Stimulated activated CD8-positive, alpha-beta memory T cell treated with anti-CD3 and anti-CD28 coated beads, Interleukin-12 subunit alpha, Interleukin-12 subunit beta, amount 100 ng/mL, for 4 hours (primary cell): ENCODE measurements at regions not wholly inside any gene's neighbourhood (a gene's known extent, or its start where the extent isn't known, plus 50 kb on each side); places are given as distances from the start of the nearest gene placed in this dataset.

ENCODE experiments used
- DNase-seq: peaks from one replicate; pipeline ENCODE4 v3.0.0-alpha.2; 2020; ENCODE audit warnings: low read depth

DNA sequence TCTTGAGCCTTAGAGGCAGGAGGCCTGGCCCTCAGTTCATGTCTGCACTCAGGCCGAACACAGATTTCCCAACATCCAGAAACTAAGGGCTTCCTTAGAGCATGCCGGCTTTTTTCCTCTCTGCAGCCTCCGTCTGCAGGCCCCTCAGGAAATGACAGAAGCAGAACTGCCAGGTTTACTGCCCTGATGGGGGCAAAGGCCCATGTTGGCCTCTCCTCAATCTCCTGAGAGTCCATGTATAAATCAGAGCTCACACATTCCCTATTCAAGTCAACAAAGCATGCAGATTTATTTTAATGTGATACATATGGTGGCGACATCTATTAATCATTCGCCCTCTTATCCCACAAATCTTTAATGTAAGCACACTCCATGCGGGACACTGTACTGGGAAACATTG, 475.6 kb upstream of the HS6ST1 start:
- DNase-seq = no peak

DNA sequence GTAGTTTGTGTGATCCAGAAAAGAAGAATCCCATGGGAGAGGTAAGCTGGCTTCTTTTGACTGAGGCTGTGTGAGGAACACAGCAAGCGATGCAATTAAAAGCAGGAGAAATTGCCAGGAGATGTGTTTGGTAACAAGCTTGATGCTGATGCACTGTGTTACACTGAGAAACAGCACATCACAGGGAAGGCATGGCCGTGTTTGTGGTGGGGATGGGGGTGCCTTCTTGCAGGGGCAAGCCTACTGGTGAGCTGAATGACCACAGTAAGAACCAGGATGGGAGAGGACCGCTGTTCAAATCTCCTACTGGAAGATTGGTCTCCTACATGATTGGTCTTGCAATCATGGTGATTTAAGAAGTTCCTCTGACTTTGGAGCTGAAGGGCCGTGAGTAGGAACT, 477.7 kb upstream of the HS6ST1 start:
- DNase-seq = no peak

DNA sequence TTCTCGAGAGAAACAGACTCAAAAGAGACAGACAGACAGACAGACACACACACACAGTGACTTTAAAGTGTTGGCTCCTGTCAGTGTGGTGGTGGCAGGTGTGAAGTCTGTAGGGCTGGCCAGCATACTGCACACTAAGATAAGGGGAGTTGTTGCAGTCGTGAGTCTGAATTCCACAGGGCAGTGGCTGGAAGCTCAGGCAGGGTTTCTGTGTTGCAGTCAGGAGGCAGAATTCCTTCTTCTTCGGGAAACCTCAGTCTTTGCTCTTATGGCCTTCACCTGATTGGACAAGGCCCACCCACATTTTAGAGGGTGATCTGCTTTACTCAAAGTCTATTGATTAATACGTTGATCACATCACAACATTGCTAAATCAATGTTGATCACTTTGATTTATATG, 478.4 kb upstream of the HS6ST1 start:
- DNase-seq = no peak

DNA sequence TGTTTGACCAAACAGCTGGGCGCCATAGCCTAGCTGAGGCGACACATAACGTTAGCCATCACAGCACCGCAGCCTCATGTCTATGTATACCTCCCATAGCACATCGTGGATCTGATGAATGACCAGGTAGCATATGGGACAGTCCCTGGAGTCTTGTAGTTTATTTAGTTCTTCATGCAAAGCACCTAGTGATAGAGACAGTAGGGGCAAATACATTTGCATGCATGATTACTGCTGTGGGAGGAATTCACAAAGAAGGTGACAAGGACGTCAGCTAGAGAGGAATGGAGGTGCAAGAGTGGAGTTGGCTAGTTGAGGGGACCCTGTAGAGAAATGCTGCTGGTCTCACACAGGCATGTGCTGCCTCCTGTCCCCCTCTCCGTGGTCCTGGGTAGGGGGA, 478.9 kb upstream of the HS6ST1 start:
- no peak for DNase-seq

DNA sequence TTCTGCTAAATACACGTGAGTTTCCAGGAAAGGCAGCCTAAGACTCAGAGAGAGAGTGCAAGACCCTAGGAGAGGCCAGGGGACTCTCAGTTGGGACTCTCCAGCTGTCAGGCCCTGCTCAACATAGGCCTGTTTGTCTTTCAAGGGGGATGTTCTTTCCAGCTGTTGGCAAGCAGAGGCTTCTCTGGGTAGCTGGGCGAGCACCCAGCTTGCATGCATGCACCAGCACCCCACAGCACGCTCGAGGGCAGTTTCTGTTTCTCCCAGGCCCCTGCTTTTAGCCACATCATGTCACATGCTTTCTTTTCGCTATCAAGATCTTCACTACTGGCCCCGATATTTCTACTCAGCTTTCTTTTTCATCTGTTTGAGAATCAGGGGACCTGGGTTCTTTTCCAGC, 479.3 kb upstream of the HS6ST1 start:
- DNase-seq = no peak

DNA sequence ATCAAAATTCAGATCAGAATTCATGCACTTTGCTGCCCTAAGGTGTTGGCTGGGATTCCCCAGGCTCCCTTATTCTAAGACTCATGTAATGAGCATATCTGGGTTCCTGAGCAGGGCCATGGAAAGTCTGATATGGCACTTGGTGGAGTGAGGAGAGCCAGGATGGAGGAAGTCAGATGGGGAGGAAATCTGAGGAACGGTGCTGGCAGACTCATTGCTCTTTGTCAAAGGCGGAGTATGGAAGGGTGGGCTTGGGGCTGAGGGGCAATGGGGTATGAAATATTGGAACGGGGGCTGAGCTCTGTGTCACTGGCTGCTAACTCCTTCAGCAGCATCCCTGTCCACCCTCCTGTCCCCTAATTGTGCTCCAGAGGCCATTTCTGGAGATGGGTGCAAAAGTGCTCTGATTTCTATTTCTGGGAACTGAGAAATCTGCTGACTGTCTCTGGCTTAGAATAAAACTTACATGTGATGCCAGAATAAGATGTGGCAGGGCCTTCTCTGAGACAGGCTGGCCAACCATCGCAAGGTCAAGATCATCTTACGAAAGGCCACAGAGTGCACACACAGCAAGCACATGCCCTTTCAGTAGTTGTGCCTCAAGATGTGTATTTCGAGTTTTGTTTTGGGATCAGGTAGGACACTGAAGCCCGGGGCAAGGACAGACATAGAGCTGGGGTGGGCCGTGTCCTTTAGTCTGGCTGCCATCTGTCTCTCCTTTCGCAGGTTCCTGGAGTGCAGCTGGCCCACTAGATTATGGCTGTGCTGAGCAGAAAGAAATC, 480.0 kb upstream of the HS6ST1 start:
- DNase-seq = no peak

DNA sequence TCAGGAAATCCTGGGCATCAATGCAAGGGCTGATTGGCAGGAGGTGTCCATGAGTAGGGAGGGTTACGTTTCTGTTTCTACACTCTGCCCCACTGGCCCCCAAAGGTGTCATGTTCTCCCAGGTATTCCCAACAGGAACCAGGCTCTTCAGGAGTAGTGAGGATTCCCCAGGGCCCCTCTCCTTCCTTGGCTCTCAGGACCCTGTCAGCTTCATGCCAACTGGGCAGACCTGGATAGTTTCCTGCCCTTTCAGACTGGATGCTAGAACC, 480.6 kb upstream of the HS6ST1 start:
- DNase-seq = no peak

DNA sequence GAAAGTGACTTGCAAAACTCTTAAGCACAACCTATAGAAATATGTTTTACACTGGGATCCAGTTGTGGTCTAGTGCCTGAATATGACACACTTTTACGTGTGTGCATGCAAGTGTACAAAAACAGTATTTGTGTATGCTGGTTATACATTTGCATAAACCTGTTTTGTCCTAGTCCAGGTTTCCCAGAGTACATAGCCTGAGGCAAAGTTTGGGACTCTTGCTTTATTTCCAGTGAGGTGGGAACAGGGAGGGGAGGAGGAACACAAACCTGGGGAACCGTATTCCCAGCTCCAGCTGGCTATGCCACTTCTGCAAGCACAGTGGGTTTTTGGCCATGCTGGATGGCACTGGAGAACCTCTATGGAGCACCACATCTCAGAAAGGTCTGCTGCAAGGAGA, 481.1 kb upstream of the HS6ST1 start:
- DNase-seq = no peak

DNA sequence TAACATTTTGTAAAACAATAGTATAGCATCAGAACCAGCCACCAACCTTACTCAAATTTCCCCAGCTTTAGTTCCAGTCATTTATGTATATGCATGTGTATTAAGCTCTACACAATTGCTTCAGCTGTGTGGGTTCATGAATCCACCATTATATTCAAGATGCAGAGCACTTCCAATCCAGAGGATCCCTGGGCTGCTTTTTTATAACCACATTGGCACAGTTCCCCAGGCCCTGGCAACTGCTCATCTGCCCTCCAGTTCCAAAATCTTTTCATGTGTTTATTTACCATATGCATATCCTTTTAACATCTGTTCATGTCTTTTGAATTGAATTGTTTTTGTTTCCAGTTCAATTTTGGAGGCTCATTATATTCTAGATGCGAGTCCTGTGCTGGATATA, 482.9 kb upstream of the HS6ST1 start:
- no peak for DNase-seq

DNA sequence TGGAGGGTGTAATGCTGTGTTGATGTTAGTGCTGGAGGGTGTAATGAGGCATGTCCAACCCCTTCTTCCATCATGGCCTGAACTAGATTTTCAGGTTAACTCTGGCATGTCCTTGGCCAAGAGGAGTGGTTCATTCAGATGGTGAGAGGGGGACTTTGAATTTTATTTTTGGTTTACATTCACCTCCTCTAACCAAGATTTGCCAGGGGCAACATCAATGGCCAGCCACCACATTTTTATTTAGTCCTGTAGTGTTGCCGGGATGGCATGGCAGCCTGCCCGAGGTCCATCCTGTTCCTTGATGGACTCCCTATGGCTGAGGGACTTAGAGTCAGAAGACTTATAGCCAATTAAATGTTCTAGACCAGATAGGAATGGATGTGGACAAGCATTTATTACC, 484.6 kb upstream of the HS6ST1 start:
- DNase-seq = no peak

DNA sequence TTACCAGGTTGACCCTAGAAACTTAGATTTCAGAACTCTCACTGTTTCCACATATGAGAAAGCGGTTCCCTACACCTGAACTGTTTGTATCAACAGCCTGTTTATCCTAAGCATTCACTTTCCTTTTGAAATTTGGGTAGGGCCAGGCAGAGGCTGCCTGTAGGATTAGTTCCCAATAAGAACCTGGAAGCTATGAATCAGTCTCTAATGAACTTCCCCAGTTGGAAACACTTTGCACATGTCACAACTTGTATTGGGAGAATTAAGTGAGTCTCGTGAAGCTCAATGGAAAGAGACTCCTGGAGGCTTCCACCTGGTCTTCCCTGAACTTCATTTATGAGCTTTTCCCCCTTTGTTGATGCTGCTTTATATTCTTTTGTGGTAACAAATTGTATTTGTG, 486.6 kb upstream of the HS6ST1 start:
- no peak for DNase-seq

DNA sequence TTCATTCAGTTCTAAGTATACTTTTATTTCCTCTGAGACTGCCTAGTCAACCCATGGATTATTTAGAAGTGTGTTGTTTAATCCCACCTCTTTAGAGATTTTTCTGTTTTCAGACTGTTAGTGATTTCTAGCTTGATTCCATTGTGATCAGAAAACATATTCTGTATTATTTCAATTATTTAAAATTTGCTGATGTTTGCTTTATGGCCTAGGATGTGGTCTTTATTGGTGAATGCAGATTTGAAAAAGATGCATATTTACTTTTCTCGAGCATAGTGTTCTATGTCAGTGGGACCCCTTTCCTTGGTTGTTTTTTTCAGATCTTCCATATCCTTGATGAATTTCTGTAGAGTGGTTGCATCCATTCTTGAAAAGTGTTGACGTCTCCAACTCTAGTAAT, 487.2 kb upstream of the HS6ST1 start:
- DNase-seq = no peak

DNA sequence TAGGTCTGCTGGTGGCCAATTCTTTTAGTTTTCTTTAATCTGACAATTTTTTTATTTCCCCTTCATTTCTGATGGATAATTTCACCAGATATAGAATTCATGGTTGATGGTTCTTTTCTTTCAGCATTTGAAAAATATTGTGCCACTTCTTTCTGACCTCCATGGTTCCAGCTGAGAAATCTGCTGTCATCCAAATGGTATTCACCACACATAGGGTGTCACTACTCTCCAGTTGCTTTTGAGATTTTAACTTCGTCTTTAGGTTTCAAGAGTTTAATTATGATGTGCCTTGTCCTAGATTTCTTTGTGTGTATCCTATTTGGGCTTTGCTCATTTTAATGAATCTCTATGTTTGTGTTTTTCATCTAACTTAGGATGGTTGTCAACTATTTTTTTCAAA, 488.6 kb upstream of the HS6ST1 start:
- no peak for DNase-seq

DNA sequence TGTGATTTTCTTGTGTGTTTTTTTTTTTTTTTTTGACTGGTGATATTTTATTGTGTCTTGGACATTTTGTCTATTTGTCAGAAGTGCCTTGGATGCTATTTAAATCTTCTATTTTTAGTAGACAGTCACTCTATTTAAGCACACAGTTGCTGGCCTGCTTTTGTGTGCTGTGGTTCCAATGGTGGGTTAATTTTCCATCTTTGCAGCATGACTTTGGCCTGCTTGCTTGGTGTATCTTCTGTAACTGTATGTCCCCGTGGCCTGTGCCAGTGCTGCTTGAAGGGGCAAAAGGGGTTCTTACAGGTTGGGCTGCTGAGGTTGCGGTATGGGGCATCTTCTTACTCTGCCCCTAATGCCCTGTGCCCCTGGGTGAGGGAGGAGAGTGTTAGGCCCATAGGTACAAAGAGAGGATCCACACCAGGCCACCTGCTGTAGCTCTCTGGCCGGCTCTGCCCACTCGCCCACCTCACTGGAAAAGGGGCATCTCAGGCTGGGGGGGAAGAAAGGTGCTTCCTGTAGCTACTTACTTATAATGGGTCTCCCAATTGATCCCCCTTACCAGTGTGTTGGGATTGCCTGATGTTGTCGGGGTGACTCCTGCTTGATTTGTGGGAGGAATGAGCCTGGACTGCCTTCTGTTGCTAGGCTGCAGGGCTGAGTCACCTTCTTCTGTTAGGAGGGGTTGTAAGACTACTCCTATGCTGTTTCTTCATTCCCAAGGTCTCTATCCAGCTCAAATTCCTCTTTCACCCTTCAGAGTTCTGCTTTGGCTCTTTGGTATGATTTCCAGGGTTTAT, 490.0 kb upstream of the HS6ST1 start:
- no peak for DNase-seq

DNA sequence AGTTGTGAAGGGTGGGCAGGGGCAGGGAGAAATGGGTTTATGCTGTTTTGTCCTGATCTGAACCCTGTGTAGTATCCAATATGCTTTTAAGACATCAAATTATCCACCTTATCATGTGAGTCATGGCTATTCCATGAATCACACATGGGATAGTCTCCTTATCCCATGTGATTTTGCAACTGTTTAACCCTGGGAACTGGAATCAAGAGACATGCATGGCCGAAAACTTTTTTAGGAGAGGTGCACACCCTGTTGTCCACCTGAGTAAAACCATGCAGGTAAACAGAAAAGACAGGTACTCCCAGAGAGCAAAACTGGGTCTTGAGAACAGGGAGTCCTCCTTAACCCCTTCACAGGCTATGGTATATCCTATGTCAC, 490.6 kb upstream of the HS6ST1 start:
- DNase-seq = no peak

DNA sequence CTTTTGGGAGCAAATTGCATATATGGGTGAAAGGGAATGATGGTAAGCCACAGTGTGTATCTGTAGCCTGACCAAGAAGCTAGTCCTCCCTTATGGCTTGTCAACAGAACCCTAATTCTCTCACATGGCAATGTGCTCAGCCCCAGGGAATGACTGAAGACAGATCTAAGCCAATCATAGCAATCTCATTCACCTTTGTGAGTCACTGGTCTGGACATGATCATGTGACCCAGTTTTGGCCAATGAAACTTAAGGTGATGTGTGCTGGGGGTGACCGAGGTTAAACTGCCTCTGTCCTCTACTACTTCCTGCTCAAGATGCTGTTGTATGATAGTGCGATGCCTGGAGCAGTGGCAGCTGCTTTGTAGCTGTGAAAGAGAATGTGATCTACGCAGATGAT, 491.2 kb upstream of the HS6ST1 start:
- no peak for DNase-seq

DNA sequence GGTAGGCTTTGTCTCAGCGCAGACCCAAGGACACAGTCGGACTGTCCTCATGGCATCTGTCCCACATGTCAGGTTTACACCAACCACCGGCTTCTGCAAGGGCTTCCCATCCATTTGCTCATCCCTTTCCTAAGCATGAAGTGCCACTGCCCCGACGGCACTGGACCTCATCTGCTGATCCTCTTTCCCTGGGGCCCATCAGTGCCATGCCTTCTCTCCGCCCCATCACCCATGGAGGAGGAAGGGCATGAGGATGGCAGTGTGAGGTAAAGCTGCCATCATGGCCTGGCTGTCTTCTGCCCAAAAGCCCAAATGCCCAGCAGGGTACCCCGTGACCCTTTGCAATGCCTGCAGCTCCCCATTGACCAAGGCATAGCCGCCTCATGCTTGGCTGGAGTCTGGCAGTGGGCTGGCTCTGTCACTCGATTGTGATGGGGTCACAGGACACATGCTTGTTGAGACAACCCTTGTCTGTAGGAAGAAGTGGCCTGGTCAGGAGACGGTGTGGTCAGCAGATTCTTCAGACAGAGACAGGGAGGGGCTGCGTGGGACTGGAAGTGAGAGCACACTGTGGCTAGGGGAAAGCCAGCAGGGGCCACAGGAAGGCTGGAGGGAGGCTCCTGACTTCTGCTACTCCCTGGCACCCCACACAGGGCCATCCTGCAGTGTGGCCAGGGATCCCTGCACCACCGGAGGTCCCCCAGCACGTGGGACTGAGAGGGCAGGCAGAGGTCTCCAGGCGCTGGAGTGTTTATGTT, 493.7 kb upstream of the HS6ST1 start:
- no peak for DNase-seq

DNA sequence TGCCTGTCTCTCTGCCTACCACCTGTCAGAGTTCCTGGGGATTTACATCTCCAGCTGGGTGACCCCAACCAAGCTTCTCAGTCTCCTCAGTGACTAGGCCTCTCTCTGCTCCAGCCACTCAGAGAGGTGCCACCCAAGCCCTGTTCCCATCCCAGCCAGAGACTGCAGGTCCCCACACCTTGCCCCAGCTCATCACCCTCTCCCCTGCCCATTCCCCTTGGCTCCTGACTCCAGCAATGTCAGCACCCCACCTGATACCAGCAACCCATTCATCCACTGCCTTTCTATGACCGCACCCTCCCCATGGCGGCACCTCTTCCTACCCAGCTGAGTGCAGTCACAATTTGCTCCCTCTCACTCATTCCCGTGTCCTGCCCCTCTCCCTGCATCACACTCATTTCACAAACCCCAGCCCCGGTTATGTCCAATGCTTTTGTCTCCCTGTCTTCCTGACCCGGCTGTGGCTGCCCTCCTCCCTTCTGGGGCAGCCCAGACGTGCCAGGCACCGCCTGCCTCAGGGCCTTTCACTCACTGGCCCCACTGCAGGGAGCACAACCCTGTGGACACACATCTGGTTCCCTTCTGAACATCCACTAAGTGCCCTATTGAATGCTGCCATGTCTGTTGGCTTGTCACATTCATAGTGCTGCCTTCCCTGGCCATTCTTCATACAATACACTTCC, 494.8 kb upstream of the HS6ST1 start:
- DNase-seq = no peak

DNA sequence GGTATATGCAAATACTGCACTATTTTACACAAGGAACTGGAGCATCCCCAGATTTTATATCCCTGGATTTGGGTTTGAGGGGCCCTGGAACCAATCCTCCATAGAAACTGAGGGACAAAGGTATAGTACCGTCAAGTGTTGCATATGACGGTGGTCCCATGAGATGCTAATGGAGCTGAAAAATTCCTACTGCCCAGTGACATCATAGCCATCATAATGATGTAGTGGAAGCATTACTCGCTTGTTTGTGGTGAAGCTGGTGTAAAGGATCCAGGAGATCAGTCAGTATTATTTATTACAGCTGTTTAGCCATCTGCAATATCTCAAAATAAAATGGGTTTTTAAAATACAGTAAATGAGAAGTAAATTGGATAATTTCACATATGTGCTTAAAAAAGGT, 496.6 kb upstream of the HS6ST1 start:
- no peak for DNase-seq

DNA sequence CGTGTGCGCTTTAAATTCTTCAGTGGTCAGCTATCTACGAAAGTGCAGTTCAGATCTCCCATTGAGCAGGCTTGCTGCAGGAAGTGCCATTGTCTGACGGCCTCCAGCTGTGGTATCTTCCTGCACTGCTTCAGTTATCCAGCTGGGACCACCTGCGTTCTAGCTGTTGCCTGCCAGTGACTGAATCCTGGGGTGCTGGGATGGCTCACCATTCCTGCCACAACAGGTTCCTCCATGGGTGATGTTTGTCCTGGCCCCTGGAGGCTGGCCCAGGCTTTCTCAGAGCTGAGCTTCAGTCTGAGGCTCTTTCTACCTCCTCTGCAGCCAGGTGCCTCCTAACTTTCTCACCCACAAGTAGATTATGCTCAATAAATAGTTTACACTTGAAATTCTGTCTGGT, 498.5 kb upstream of the HS6ST1 start:
- no peak for DNase-seq

DNA sequence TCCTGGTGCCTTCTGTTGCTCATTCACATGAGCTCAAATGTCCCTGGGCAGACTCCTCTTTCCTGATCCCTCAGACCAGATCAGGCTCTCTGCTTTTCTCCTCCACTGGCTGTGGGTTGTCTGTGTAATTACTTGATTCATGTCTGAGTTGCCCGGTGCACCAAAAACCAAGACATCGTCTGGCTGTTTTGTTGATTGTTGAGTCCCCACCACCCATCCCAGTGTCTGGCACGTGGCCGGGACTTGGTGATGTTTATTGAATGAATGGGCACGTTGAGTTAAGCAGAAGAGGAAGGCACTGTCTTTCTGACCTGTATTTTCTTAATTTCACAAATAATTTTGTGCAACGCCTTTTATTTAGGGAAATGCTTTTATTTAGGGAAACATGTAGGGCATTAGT, 499.1 kb upstream of the HS6ST1 start:
- DNase-seq = no peak

DNA sequence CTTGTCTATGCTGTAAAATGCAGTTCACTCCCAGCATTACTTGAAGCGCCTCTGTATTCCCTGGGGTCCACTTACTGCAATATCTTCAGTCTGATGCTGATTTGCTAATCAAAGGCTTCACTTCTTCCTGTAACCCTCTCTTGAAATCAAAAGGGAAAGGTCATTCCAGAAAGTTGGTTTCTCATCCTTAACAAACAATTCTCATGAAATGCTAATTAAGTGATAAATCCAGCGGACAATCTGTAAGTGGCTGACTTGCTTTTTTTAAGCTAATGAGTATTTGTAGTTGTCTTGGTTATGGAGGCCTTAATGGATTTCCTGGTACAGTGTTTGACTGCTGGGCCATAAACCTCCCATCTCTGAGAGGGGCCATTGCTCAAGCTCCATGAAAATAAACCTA, 499.6 kb upstream of the HS6ST1 start:
- DNase-seq = no peak
